SH-SY5Y (cell line): ENCODE measurements at regions not wholly inside any gene's neighbourhood (a gene's known extent, or its start where the extent isn't known, plus 50 kb on each side); places are given as distances from the start of the nearest gene placed in this dataset.

Experiments used
- GATA2 ChIP-seq: IDR thresholded peaks from 2 replicates; pipeline ENCODE4 v1.6.1; 2011; ENCODE audit warnings: mild to moderate bottlenecking, low read depth, low read length
- GATA3 ChIP-seq: IDR thresholded peaks from 2 replicates; pipeline ENCODE4 v1.6.1; 2011; ENCODE audit warnings: low read depth, mild to moderate bottlenecking, low read length, moderate library complexity

DNA sequence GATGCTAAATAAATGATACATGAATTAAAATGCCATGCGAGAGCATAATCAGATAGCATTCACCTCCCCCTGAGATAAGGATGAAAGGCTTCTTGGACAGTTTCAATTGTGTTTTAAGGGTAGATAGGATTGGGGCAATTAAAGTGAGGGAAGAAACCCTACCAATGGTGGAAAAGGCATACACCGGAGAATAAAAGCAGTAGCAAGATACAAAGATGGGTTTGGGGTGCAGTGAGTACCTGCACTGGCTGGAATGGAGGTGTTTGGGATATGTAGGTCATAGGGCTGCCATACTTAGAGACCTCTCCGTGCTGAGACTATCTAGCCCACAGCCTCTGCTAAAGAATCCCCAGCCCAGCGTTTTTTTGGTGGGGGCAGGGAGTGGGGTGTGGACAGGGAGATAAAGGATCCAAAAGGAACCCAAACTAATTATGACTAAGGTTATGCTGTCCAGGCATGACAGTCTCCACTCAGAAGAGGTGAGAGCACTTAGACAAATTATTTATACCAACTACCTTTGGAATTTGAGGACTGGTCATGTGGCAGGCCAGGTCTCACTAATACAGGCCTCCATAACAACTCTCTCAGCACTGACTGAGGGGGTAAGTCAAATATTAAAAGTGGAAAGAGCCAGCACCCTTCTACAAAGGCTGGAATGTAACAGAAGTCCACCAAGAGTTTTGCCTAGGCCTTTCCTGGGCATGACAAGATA, 280.8 kb downstream of the ADGB start:
- TF ChIP-seq GATA2 (no peak), GATA3 (no peak)
